Skeletal muscle cell (primary cell): ENCODE measurements at regions not wholly inside any gene's neighbourhood (a gene's known extent, or its start where the extent isn't known, plus 50 kb on each side); places are given as distances from the start of the nearest gene placed in this dataset.

Experiments
- DNase-seq: peaks from one replicate; pipeline ENCODE4 v3.0.0-alpha.2; 2010; ENCODE audit warnings: low read depth
- H3K4me3 ChIP-seq: 2 replicates; pipeline ENCODE4 v1.5.1; 2011; ENCODE audit warnings: low read depth, mild to moderate bottlenecking, control low read depth, low read length, moderate library complexity

DNA sequence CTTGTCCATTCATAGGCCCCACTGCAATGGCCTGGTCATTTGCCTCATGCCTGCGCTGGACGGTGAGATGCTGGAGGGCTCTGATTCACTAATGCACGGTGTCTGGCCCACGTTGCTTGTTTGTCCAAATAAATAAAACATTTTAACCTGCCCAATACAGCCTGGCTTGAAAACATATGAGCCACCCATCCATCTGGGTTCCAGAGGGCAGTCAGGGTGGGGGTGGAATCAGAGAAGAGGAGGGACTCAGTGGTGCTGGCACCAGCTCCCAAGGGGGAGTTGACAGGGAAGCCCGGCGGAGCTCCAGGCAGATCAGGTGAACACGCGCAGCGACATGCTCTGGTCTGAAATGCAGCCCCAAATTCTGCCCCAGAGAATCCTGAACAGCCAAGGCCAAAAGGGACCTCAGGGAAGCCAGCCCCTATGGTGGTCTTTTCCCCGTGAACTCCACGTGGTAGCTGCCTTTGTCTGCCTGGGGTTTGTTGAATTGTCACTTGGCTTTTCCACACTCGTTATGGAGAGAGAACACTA, 265.2 kb downstream of the UACA start:
- no peak for DNase-seq
- H3K4me3 ChIP-seq: no peak overlapping the region

DNA sequence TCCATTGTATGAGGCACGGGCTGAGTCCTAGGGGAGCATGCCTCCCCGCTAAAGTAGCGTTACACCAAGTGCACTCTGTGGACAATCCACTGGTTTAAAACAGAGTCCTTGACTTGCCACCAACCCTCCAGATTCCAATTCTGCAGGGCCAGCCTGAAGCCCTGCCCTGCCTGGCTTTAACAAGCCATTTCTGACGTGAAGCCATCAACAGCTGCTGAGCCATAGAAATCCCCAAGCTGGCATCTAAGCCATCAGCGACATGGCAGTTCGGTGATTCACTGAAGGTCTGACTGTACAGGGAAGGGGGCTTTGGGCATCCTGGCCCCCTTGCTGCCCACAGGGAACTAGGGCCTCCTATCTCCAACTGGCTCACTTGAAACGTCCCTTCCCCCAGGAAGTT, 265.7 kb downstream of the UACA start:
- no peak overlapping the region for H3K4me3 ChIP-seq
- no peak for DNase-seq

DNA sequence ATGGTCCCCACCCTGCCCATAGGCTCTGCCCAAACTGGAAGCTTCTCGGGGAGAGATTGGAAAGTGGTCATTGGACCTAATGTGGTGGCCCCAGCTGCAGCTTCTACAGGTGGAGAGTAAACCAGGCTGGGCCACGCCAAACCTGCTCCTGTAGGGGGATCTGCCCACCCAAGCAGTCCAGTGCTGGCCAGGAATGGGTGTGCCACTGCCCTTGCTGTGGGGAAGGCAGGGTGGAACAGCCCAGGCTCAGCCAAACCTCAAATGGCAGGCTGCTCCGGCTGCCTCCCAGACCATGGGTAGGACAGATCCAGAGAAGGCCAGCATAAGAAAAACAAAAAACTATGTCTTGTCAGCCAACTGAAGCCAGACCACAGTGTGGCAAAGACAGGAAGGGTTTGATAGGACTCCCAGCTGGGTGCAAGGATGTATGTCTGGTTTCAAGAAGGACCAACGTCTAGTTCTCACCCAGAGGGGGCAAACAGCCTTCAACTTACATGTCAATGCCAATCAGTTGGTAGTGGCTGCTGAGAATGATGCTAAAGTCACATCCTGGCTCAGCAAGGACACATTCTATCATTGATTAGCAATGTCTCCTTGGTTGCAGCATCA, 267.3 kb downstream of the UACA start:
- no peak for DNase-seq
- no peak overlapping the region for H3K4me3 ChIP-seq

DNA sequence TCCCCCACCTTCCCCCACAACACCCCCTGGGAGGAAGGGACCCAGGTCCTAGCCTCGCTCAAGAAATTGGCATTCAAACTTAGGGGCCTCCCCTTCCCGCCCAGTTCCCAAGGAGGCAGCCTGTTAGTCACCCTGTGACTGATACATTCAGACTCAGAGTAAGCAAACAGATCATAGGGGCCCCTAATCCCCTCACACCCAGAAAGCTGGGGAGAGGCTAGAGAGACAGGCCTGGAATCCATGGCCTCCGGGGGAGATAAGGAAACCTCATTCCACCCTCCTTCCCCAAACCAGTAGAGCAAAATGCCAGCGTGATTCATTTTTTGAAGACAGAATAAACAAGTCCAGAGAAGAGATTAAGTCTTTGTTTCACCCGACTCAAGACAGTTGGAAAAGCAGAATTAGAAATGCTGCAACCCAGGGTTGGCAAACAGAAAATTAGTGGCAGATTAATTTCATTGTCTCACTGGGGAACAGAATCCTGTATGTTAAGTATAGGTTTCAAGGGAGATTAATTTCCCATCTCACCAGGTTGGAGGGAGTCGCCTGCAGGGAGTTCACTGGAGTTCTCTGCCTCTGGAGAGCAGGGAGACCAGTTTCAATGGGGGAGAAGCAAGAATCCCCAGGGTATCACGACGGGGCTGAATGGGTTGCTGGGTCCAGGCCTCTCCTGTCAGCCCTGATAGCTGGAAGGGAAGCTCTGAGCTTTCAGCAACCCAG, 268.3 kb downstream of the UACA start:
- peak; percentile 77 for DNase-seq
- no peak overlapping the region for H3K4me3 ChIP-seq

DNA sequence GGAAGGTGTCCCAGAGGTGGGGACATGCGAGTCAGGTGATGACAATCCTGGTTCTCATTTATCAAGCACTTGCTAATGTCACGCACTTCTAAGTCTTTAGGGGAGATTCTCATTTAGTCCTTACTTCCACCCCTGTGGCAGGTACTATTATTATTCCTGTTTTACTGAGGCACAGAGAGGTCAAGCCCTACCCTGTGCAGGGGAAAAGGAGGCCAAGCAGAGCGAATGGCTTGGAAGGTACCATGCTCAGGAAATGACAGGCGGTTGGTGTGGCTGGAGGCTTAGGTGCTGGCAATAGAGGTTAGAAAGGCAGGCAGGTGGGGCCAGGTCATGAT, 268.9 kb downstream of the UACA start:
- no peak overlapping the region for H3K4me3 ChIP-seq
- no peak for DNase-seq

DNA sequence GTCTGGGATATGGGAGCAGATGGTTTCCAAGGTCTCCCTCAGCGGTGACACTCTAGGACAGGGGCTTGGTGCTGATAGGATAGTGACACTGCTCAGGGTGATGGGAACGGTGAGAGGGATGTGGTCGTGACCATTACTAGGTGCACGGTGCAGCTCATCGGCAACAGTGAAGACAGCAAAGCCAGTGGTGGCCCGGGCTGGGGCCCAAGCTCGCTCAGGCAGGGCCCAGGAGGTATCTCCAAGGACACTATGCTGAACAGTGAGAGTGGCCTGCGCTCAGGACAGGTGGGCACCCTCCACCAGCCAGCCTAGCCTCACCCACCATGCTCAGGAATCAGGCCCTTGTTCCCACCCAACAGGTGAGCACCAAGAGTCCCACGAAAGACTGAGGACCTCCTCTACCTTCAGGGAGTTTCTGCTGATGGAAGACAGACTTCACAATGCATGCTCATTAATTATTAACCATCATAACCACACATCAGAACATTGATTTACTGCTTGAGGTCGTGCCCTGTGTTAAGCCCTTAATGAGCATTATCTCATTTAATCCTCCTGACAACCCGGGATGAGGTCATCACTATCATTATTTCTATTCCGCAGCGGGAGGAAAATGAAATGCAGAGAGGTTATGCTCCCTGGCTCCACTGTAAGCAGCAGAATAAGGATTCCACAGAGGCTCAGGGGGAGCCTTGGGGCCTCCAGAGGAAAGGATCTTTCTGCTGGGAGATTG, 269.4 kb downstream of the UACA start:
- no peak overlapping the region for H3K4me3 ChIP-seq
- DNase-seq: no peak

DNA sequence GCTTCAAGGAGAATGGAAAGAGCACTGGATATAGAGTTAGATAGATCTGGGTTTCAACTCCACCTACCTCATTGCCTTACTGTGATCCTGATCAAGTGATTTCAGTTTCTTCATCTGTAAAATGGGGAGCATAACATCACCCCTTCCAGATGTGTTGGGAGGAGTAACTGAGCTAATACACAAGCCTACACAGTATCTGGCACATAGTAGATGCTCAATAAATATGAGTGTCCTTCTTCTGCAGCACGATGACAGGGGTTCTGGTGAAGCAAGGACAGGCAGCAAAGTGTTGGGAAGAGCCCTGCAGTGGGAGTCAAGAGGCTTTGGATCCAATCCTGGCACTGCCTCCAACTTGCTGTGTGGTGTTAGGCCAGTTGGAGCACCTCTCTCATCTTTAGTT, 270.0 kb downstream of the UACA start:
- DNase-seq: no peak
- H3K4me3 ChIP-seq: no peak overlapping the region

DNA sequence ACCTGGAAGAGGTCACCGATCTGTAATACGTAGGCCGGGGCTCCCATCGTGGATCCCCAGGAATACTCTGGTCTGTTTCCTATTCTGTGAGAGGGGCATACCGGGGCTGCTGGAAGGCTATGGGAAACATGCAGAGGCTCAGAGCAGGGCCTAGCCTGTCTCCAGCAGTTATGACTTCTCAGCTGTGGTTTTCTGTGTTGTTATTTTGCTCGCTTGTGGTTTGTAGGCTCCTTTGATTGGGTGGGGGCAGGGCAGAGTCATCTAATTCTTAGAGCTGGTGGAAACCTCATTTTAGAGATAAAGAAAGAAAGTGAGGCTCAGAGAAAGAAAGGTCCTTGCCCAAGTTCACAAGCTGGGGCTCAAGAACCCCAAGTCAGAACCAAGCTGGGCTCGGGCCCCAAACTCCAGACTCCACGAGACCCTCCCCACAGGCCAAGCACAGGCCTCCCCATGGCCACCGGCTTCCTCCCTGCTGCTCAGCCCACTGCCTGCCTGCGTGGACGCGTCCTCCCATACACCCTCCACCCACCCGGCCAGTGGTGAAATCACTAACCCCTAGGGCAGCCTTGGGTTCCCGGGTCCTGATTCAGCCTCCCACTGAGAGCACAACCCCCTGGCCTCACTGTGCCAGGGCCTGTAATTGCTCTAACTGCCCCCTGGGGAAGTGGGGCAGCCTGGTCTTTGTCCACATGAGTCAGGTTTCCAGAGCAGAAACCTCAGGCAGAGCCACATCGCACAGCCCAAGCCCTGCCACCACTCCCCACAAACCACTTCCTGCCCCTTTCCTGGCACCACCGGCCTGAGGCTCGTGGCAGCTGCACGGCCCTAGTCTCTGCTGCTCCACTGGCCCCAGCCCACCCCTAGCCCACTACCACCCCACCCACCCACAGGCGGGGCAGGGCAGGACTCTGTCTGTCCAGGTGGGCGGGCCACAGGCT, 270.8 kb downstream of the UACA start:
- DNase-seq: peak; percentile 76
- no peak overlapping the region for H3K4me3 ChIP-seq

DNA sequence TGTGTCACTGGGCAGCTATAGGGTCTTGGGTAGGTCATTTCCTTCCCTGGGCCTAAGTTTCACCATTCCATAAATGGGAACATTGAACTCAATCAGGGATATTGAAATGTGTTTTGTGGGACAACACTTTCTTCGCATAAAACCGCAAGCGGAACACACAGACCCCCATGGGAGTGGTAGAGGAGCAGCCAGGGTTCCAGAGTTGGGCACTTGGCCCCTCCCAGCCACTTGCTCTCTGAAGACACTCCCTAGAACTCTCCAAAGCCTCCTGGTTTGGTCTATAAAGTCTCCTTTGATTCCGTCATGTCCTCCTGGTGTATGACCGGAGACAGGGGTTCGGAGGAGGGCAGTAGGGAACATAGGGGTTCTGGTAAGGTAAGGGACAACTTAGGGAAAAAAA, 271.7 kb downstream of the UACA start:
- DNase-seq: no peak
- no peak overlapping the region for H3K4me3 ChIP-seq

DNA sequence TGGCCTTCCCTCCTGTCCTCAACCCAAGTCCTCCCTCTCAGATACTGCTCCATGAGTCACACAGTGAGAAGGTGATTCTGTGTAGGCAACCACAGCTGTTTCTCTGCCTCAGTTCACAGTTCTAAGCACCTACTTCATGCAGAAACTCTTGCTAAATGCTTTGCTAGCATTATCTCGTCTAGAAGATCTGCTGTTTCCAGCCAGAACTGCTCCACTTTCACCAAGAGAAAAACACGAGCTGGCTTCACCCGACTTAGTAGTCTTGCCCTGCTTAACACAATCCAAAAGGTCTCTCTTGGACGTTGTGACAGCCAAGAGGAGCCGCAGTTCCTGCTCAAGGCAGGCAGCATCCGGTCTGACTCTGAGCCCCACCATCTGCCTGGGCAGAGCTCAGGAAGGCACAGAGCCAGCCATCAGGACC, 272.1 kb downstream of the UACA start:
- no peak for DNase-seq
- no peak overlapping the region for H3K4me3 ChIP-seq

DNA sequence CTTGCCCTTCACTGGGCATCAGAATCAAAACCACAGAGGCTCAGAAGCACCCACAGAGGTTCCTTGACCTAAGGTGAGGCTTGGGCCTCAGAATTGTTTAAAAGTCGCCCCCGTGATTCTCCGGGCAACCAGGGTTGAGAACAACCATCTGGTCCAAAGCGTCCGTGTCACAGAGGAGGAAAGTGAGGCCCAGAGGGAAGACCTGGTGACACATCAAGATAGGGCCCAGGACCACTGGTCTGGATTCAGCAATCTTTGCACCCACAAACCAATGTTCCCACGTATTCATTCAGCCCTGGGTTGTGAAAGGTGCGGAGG, 272.6 kb downstream of the UACA start:
- H3K4me3 ChIP-seq: no peak overlapping the region
- no peak for DNase-seq

DNA sequence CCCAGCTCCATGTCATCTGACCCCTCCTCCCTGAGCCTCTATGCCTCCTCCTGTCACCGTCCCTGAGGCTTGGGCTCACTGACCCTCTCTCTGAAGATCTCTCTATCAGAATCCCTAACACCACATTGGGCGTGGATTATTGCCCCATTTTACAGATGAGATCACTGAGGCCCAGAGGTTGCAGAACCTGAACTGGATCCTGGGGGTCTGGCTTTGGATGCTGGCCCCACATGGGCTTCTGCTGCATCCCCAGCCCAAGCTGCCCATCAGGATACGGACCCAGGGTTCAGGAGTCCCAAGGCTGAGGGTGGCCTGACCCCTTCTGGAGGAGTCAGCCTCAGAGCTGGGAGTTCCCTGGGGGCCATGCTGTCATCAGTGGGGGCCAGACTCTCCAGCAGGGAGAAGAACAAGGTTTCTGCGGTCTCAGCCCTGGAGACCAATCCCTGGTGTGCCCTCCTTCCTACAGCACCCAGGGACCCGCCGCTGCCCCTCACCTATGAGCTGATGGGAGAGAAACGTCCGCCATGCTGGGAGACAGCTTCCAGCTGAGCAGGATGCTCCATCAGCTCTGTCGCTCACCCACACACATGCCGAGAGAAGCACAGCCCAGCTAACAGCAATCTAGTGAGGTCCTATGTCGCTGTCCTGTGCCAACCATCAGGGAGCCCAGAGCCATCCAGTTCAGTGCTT, 273.1 kb downstream of the UACA start:
- DNase-seq: no peak
- no peak overlapping the region for H3K4me3 ChIP-seq

DNA sequence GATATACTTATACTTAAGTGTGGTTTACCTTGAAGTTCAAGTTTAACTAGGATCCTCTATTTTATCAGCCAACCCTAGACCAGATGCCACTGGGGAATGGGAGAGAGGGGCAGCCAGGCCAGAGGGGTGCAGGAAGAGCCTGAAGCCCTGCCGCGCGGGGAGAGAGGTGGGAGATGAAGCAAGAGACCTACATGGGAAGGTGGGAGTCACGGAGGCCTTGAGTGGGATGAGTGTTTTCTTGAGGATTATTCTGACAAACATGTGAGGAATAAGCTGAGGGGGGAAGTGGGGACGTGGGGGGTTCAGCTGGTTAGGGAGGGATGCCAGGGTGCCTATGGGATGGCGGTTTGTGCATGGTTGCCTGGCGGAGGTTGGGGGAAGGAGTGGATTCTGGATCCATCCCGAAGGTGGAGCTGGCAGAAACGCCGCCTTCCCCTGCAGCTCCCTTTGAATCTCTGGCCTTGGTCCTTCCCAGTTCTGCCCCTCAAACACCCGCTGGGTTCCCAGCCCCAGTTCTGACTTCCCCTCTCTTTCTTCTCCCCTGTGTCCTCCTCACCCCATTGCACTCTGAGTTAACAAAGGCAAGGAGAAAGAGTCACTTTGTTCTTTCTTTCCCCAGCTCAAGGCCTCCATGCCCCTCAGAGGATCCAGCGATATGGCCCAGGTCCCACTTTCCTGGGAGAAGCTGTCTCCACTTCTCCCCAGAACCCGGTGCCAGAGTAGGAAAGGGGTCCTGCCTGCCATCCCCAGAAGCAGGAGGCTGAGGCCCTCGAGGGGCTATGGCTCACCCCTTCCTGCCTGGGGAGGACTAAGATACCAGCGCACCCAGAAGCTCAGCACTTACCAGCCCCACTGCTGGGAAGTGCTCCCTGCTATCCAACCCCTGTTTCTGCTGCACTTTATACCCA, 274.2 kb downstream of the UACA start:
- DNase-seq: no peak
- H3K4me3 ChIP-seq: no peak overlapping the region

DNA sequence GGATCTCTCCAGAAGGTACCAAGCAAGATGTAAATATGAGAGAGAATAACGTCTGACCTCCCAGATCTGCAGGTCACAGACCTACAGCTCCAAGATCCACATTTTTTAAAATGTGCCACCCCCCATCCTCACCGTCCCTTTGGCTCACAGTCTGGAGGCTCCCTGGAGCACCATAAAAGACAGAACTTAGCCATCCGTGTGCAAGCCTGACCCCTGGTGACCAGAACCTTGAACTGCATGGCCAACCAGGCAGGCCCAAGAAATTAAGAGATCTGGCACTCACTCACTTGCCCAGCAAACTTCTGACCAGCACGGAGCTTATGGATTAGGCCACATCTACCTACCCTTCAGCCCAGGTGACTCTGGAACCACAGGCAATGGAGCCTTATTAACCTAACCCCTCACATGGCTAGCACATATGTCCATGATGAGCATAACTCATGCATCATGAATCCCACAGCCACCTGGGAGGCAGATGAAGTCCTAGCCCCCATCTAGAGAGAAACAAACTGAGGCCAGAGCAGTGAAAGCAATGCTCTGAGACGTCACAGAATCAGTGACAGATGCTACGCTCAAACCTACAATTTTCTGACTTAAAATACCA, 275.3 kb downstream of the UACA start:
- no peak overlapping the region for H3K4me3 ChIP-seq
- DNase-seq: no peak

DNA sequence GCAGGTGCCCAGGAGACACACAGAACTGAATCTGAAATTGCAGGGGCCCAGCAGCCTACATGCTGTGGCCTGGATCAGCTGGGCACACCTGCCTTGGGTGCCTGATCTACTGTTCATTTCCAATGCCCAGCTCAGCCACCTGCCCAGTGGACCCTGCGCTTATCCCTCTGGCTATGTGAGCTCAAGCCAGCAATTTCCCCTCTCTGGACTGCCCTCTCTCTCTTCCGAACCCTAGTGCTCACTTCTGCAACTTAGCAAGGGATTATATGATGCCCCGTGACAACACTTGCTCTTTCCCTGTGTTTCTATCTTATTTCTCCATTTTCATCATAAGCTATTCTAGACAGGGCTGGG, 276.0 kb downstream of the UACA start:
- DNase-seq: no peak
- no peak overlapping the region for H3K4me3 ChIP-seq

DNA sequence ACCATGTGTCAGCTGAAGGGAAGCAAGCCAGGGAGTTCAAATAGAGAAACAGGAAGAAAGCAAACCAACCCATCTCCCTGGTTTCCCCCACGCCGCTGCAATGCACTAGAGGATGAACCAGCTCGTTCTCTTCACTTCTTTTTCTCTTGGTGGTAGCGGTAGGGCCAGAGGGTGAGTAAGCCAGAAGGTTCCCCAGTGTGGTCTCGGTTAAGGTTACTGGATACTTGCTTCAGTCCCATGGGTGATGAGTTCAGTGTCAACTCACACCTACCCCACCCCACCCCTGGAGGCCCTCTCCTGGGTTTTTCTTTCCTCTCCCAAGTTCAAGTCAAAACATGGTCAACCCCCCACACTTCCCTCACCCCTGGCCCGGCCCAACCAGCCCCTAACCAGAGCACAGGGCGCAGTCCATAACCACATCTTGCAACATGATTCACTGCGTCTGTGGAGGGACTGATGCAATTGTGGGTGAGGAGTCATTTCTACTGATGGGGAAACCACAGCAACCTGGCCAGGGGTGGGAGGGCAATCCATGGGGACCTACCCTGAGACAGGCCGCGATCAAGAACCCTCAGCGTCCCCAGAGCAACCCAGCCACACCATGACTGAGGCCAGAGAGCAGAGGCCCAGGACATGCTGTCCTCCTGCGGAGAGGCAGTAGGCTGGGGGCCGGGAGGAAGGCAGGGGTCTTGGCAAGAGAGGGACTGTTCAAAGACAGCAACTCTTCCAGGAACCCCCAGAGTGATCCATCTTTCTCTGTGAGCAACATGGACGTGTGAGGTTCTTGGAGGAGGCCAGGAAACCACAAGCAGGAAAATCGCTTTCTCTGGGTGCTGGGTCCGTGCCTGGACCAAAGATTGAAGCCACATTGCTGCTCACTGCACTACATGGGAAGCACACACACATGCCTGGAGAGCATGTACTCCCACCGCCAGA, 276.6 kb downstream of the UACA start:
- peak; percentile 95 for DNase-seq
- no peak overlapping the region for H3K4me3 ChIP-seq

DNA sequence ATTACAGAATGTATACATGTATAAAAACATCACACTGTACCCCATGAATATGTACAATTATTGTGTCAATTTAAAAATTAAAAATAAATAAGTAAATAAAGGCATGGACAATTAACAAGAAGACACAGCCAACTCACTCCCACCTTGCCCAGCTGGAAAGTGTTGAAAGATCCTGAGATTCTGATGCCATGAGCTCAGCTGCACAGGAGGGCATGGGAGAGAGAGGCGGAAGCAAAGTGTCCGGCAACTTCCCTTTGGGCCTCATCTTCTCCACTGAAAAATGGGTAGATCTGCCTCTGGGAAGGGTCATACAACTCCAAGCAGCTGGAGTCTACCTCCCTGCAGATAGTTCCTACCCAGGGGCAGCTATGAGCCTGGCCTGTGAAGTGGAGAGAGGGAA, 277.3 kb downstream of the UACA start:
- H3K4me3 ChIP-seq: no peak overlapping the region
- no peak for DNase-seq
